Osteoblast (primary cell): ENCODE measurements at regions not wholly inside any gene's neighbourhood (a gene's known extent, or its start where the extent isn't known, plus 50 kb on each side); places are given as distances from the start of the nearest gene placed in this dataset.

Experiments used
- DNase-seq: peaks from one replicate; pipeline ENCODE4 v3.0.0; 2011; ENCODE audit warnings: low spot score, mixed read lengths; ENCODE audit not compliant: insufficient read length; ENCODE audit errors: missing footprints
- H2AFZ ChIP-seq: 2 replicates; pipeline ENCODE4 v1.6.0; 2011; ENCODE audit warnings: mild to moderate bottlenecking, low read length
- H3K27ac ChIP-seq: 2 replicates; pipeline ENCODE4 v1.5.1; 2011; ENCODE audit warnings: mild to moderate bottlenecking, low read depth, low read length, moderate library complexity
- H3K27me3 ChIP-seq: 2 replicates; pipeline ENCODE4 v1.6.0; 2012; ENCODE audit warnings: mild to moderate bottlenecking, control low read depth, inconsistent platforms, low read length, moderate library complexity; ENCODE audit not compliant: insufficient read depth
- H3K36me3 ChIP-seq: 2 replicates; pipeline ENCODE4 v1.5.1; 2011; ENCODE audit warnings: mild to moderate bottlenecking, low read length, control low read depth, moderate library complexity; ENCODE audit not compliant: insufficient read depth
- H3K4me1 ChIP-seq: 2 replicates; pipeline ENCODE4 v1.5.1; 2011; ENCODE audit warnings: mild to moderate bottlenecking, low read length, control low read depth, moderate library complexity; ENCODE audit not compliant: insufficient read depth
- H3K4me2 ChIP-seq: 2 replicates; pipeline ENCODE4 v1.6.0; 2011; ENCODE audit warnings: mild to moderate bottlenecking, low read length; ENCODE audit not compliant: insufficient read depth
- H3K4me3 ChIP-seq: fragments of 200-600 bp; sonication (generic); 3 replicates; pipeline ENCODE4 v1.5.1; 2012; ENCODE audit warnings: mild to moderate bottlenecking, low read length, inconsistent platforms; ENCODE audit not compliant: insufficient read depth
- H3K79me2 ChIP-seq: 2 replicates; pipeline ENCODE4 v1.6.0; 2012; ENCODE audit warnings: mild to moderate bottlenecking, low read length, control low read depth, inconsistent platforms; ENCODE audit not compliant: insufficient read depth
- H3K9me3 ChIP-seq: 2 replicates; pipeline ENCODE4 v1.5.1; 2011; ENCODE audit warnings: low read depth, low read length, control low read depth
- H4K20me1 ChIP-seq: 2 replicates; pipeline ENCODE4 v1.6.0; 2012; ENCODE audit warnings: mild to moderate bottlenecking, low read length, control low read depth; ENCODE audit not compliant: insufficient read depth
- CTCF ChIP-seq: IDR thresholded peaks from 2 replicates; pipeline ENCODE4 v1.5.1; 2011; ENCODE audit warnings: mild to moderate bottlenecking, low read depth, low read length, moderate library complexity; ENCODE audit errors: extremely low read depth

- no peak for TF ChIP-seq CTCF
Observed at GRCh38 chr1:17994046-17994445, 113.6 kb upstream of the IGSF21 start.

GRCh38 chr1:17995480-17995879, 112.1 kb upstream of the IGSF21 start:
- no peak for TF ChIP-seq CTCF
- H3K9me3 ChIP-seq = no peaks in the 10 kb centered on the region
- H4K20me1 ChIP-seq = no peaks in the 10 kb centered on the region
- no peaks in the 10 kb centered on the region for H3K79me2 ChIP-seq
- H3K4me2 ChIP-seq = no peak overlapping the region
- no peak for DNase-seq
- H3K4me1 ChIP-seq = no peaks in the 10 kb centered on the region
- no peak overlapping the region for H2AFZ ChIP-seq
- H3K27me3 ChIP-seq = no peaks in the 10 kb centered on the region
- no peak overlapping the region for H3K4me3 ChIP-seq
- no peaks in the 10 kb centered on the region for H3K36me3 ChIP-seq
- H3K27ac ChIP-seq = no peak overlapping the region

More at GRCh38 chr1:17994046-17994445, 113.6 kb upstream of the IGSF21 start:
- Histone ChIP-seq H4K20me1 (no peaks in the 10 kb centered on the region), H3K9me3 (no peaks in the 10 kb centered on the region), H3K4me3 (no peak overlapping the region), H2AFZ (no peak overlapping the region), H3K4me2 (no peak overlapping the region), H3K27me3 (no peaks in the 10 kb centered on the region), H3K4me1 (no peaks in the 10 kb centered on the region), H3K36me3 (no peaks in the 10 kb centered on the region), H3K27ac (no peak overlapping the region), H3K79me2 (no peaks in the 10 kb centered on the region)
- DNase-seq = no peak

GRCh38 chr1:17998889-17999288, 108.7 kb upstream of the IGSF21 start:
- no peak for DNase-seq
- no peaks in the 10 kb centered on the region for H3K27me3 ChIP-seq
- peak; percentile 28 for TF ChIP-seq CTCF

GRCh38 chr1:17999884-18000283, 107.7 kb upstream of the IGSF21 start:
- H3K9me3 ChIP-seq = no peaks in the 10 kb centered on the region
- no peak for TF ChIP-seq CTCF
- H3K27ac ChIP-seq = no peak overlapping the region
- H3K27me3 ChIP-seq = no peaks in the 10 kb centered on the region
- H3K4me3 ChIP-seq = no peak overlapping the region
- no peak overlapping the region for H3K4me2 ChIP-seq
- H3K36me3 ChIP-seq = no peaks in the 10 kb centered on the region
- no peak overlapping the region for H2AFZ ChIP-seq
- no peaks in the 10 kb centered on the region for H4K20me1 ChIP-seq
- H3K79me2 ChIP-seq = no peaks in the 10 kb centered on the region
- no peaks in the 10 kb centered on the region for H3K4me1 ChIP-seq
- DNase-seq = no peak

More at GRCh38 chr1:17998889-17999288, 108.7 kb upstream of the IGSF21 start:
- Histone ChIP-seq H3K4me2 (no peak overlapping the region), H2AFZ (no peak overlapping the region), H3K4me3 (no peak overlapping the region), H3K79me2 (no peaks in the 10 kb centered on the region), H3K9me3 (no peaks in the 10 kb centered on the region), H4K20me1 (no peaks in the 10 kb centered on the region), H3K36me3 (no peaks in the 10 kb centered on the region), H3K4me1 (no peaks in the 10 kb centered on the region), H3K27ac (no peak overlapping the region)
